ENCODE measurements at regions not wholly inside any gene's neighbourhood (a gene's known extent, or its start where the extent isn't known, plus 50 kb on each side); places are given as distances from the start of the nearest gene placed in this dataset.

DNA sequence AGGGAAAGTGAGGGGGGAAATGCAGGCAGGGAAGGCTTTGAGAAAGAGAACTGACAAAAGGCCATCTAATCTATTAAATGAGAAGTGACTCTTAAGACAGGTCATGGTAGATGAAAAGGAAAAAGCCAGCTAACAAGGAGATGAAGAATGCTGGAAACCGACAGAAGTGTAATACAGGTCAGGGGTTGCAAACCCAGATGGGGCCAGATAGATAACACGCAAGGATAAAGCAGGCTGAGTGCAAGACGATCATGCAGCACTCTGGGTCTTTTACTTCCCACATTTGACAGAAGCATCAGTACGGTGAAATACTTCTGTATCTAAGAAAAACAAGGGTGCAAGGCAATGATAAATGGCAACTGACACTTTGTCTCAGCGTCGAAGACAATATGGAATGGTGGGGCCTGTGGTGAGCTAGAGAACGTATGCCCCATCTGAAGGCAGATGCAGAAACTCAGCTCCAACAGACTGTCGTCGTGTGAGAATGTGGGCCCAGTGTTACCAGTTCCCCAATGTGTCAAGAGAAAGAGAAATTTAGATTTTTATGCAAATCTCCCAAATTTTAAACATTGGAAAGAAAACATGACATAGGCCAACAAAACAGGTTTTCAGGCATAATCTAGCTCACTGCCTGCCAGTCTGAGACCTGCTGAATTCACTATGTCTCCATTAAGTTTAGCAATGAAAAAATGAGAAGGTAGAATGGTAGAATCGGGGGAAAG lies 187.4 kb downstream of the PHLDA1 start:
- no peak for TF ChIP-seq TAF1 (IDR thresholded peaks at IDR 0.05; ENCODE audit: borderline replicate concordance, insufficient read depth, low read length)
- no peak for TF ChIP-seq FOXP2 (optimal IDR thresholded peaks at IDR 0.05; ENCODE audit: borderline replicate concordance, extremely low read depth, extremely low read length, insufficient read depth)
- TF ChIP-seq, protein P1, sequence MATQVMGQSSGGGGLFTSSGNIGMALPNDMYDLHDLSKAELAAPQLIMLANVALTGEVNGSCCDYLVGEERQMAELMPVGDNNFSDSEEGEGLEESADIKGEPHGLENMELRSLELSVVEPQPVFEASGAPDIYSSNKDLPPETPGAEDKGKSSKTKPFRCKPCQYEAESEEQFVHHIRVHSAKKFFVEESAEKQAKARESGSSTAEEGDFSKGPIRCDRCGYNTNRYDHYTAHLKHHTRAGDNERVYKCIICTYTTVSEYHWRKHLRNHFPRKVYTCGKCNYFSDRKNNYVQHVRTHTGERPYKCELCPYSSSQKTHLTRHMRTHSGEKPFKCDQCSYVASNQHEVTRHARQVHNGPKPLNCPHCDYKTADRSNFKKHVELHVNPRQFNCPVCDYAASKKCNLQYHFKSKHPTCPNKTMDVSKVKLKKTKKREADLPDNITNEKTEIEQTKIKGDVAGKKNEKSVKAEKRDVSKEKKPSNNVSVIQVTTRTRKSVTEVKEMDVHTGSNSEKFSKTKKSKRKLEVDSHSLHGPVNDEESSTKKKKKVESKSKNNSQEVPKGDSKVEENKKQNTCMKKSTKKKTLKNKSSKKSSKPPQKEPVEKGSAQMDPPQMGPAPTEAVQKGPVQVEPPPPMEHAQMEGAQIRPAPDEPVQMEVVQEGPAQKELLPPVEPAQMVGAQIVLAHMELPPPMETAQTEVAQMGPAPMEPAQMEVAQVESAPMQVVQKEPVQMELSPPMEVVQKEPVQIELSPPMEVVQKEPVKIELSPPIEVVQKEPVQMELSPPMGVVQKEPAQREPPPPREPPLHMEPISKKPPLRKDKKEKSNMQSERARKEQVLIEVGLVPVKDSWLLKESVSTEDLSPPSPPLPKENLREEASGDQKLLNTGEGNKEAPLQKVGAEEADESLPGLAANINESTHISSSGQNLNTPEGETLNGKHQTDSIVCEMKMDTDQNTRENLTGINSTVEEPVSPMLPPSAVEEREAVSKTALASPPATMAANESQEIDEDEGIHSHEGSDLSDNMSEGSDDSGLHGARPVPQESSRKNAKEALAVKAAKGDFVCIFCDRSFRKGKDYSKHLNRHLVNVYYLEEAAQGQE (IDR thresholded peaks at IDR 0.05; ENCODE audit: insufficient read depth in 1 of 2, low read depth in 2 of 2, low read length in 2 of 2) = no peak
- TF ChIP-seq POLR2AphosphoS5 (IDR thresholded peaks at IDR 0.05; ENCODE audit: low read depth, low read length) = no peak

DNA sequence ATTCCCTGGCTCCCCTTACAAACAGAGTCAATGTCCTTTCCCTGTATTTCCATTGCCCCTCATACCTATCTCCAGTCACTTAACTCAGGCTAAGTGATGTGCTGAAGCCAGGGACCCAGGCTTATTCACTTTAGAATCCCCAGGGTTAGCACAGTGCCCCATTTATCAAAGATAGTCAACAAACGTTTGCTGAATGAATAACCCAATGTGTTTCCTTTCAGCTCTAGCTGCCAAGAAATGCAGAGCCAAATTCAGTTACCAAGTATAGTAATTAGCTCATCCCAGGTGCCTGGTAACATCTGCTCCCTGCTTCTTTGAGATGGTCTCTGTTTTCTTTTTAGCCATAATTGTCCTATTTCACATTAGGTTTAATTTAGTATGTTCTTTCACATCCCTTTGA lies 189.5 kb downstream of the PHLDA1 start:
- TF ChIP-seq SIN3A (IDR thresholded peaks at IDR 0.05; ENCODE audit: borderline replicate concordance, insufficient read depth, low read length) (no peak), TAF1 (IDR thresholded peaks at IDR 0.05; ENCODE audit: borderline replicate concordance, insufficient read depth, low read length) (no peak), POLR2AphosphoS5 (IDR thresholded peaks at IDR 0.05; ENCODE audit: low read depth, low read length) (no peak), FOXP2 (optimal IDR thresholded peaks at IDR 0.05; ENCODE audit: borderline replicate concordance, extremely low read depth, extremely low read length, insufficient read depth) (no peak)
- TF ChIP-seq, protein P1 (IDR thresholded peaks at IDR 0.05; ENCODE audit: insufficient read depth in 1 of 2, low read depth in 2 of 2, low read length in 2 of 2) = no peak

DNA sequence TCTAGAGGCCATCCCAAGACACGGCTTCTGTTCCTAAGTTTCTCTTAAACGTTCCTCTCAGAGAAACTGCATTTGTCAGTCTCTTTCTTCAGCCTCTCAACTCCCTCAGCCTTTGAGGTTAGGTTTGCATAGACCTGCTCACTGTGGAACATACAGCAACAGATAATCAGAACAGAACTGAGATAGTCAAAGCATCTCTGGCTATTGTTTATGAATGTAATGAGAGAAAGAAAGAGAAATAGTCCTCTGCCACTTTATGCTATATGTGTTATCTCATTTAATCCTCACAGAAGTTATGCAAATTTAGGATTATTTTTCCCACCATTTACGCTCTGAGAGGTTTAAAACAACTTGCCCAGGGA lies 190.6 kb downstream of the PHLDA1 start:
- TF ChIP-seq SIN3A (IDR thresholded peaks at IDR 0.05; ENCODE audit: borderline replicate concordance, insufficient read depth, low read length) (no peak), POLR2AphosphoS5 (IDR thresholded peaks at IDR 0.05; ENCODE audit: low read depth, low read length) (no peak), FOXP2 (optimal IDR thresholded peaks at IDR 0.05; ENCODE audit: borderline replicate concordance, extremely low read depth, extremely low read length, insufficient read depth) (no peak), TAF1 (IDR thresholded peaks at IDR 0.05; ENCODE audit: borderline replicate concordance, insufficient read depth, low read length) (no peak)
- TF ChIP-seq, protein P1 (IDR thresholded peaks at IDR 0.05; ENCODE audit: insufficient read depth in 1 of 2, low read depth in 2 of 2, low read length in 2 of 2) = no peak

GRCh38 chr12:75838309-75838708 lies 193.3 kb downstream of the PHLDA1 start:
- TF ChIP-seq SIN3A (IDR thresholded peaks at IDR 0.05; ENCODE audit: borderline replicate concordance, insufficient read depth, low read length) (no peak), TAF1 (IDR thresholded peaks at IDR 0.05; ENCODE audit: borderline replicate concordance, insufficient read depth, low read length) (no peak), POLR2AphosphoS5 (IDR thresholded peaks at IDR 0.05; ENCODE audit: low read depth, low read length) (no peak), FOXP2 (optimal IDR thresholded peaks at IDR 0.05; ENCODE audit: borderline replicate concordance, extremely low read depth, extremely low read length, insufficient read depth) (no peak)
- TF ChIP-seq, protein P1 (IDR thresholded peaks at IDR 0.05; ENCODE audit: insufficient read depth in 1 of 2, low read depth in 2 of 2, low read length in 2 of 2) = no peak

Measured in PFSK-1 (cell line).